ENCODE measurements at regions not wholly inside any gene's neighbourhood (a gene's known extent, or its start where the extent isn't known, plus 50 kb on each side); places are given as distances from the start of the nearest gene placed in this dataset.

- no peak for TF ChIP-seq CTCF (IDR thresholded peaks at IDR 0.05; ENCODE audit: low read length)
- TF ChIP-seq EZH2 (optimal IDR thresholded peaks at IDR 0.05; ENCODE audit: low read depth, low read length), result no peak
- no peak for TF ChIP-seq EZH2phosphoT487 (IDR thresholded peaks at IDR 0.05; ENCODE audit: low read length)
Measured at GRCh38 chr3:5677555-5677954, 490.0 kb downstream of the EDEM1 start.
